SK-N-SH (cell line): ENCODE measurements at regions not wholly inside any gene's neighbourhood (a gene's known extent, or its start where the extent isn't known, plus 50 kb on each side); places are given as distances from the start of the nearest gene placed in this dataset.

ENCODE experiments used
- CTCF ChIA-PET: fragments of 300-600, 350-600 bp; formaldehyde crosslinking; extraction: SDS; loops from one replicate; lab custom pipeline; 2021; lab: Yijun Ruan, JAX
- POLR2A ChIA-PET: fragments of 350-600 bp; sonication (Branson Sonifier 250); formaldehyde crosslinking; extraction: SDS; loops from one replicate; lab custom pipeline; 2020; ENCODE audit warnings: antibody characterized with exemption, inconsistent platforms; lab: Yijun Ruan, JAX
- DNase-seq: peaks from one replicate; pipeline ENCODE4 v3.0.0; 2012
- H2AFZ ChIP-seq: fragments of 200-600 bp; sonication (generic); 2 replicates; pipeline ENCODE4 v1.8.1; 2016; ENCODE audit warnings: antibody characterized with exemption, mild to moderate bottlenecking, low read depth
- H3F3A ChIP-seq: fragments of 200-600 bp; sonication (generic); replicated peaks from 2 replicates; pipeline ENCODE3; 2016; ENCODE audit warnings: antibody characterized with exemption, mild to moderate bottlenecking; ENCODE audit not compliant: insufficient read depth
- H3K27ac ChIP-seq, 2 experiments: fragments of 200-500 bp in 1 of 2; fragments of 200-600 bp in 1 of 2; sonication (Bioruptor generic) in 1 of 2; sonication (generic), shearing (Covaris generic) in 1 of 2; 2 replicates each; pipeline versions ENCODE4 v1.5.1 to v1.6.1; 2014 to 2016; ENCODE audit warnings: low read depth in 2 of 2, inconsistent platforms in 1 of 2, low read length in 1 of 2, mild to moderate bottlenecking in 1 of 2, mixed read lengths in 1 of 2
- H3K27me3 ChIP-seq: fragments of 200-600 bp; sonication (generic), shearing (Covaris generic); 2 replicates; pipeline ENCODE4 v1.6.1; 2016; ENCODE audit warnings: mixed run types; ENCODE audit not compliant: insufficient read depth
- H3K36me3 ChIP-seq, 2 experiments: fragments of 200-500 bp in 1 of 2; fragments of 200-600 bp in 1 of 2; sonication (Bioruptor generic) in 1 of 2; sonication (generic) in 1 of 2; replicated peaks in 1 of 2; 2 replicates each; pipeline versions ENCODE3 to v1.5.1; 2014 to 2016; ENCODE audit warnings: low read length in 1 of 2, mild to moderate bottlenecking in 1 of 2; ENCODE audit not compliant: insufficient read depth in 2 of 2, control insufficient read depth in 1 of 2
- H3K4me1 ChIP-seq, 2 experiments: fragments of 200-500 bp in 1 of 2; fragments of 200-600 bp in 1 of 2; sonication (Bioruptor generic) in 1 of 2; sonication (generic), shearing (Covaris generic) in 1 of 2; 2 replicates each; pipeline versions ENCODE4 v1.5.1 to v1.6.1; 2014 to 2016; ENCODE audit warnings: low read depth in 1 of 2, low read length in 1 of 2, mixed run types in 1 of 2; ENCODE audit not compliant: insufficient read depth in 2 of 2, control insufficient read depth in 1 of 2
- H3K4me2 ChIP-seq: fragments of 200-600 bp; sonication (generic), shearing (Covaris generic); 2 replicates; pipeline ENCODE4 v1.6.1; 2017; ENCODE audit warnings: mixed run types
- H3K4me3 ChIP-seq, 2 experiments: fragments of 200-500 bp in 1 of 2; fragments of 200-600 bp in 1 of 2; sonication (Bioruptor generic) in 1 of 2; sonication (generic), shearing (Covaris generic) in 1 of 2; 2 replicates each; pipeline versions ENCODE4 v1.5.1 to v1.8.1; 2014 to 2016; ENCODE audit warnings: low read depth in 2 of 2, inconsistent platforms in 1 of 2, low read length in 1 of 2, mild to moderate bottlenecking in 1 of 2, mixed read lengths in 1 of 2, moderate library complexity in 1 of 2
- H3K79me2 ChIP-seq: fragments of 200-600 bp; sonication (generic); 2 replicates; pipeline ENCODE4 v1.8.1; 2017; ENCODE audit warnings: mild to moderate bottlenecking; ENCODE audit not compliant: insufficient read depth
- H3K9ac ChIP-seq: fragments of 200-600 bp; sonication (generic); 2 replicates; pipeline ENCODE4 v1.6.1; 2017; ENCODE audit warnings: mixed run types
- H3K9me2 ChIP-seq: fragments of 200-600 bp; sonication (generic); 2 replicates; pipeline ENCODE4 v1.6.1; 2017; ENCODE audit warnings: mixed run types
- H3K9me3 ChIP-seq: fragments of 200-600 bp; sonication (generic); 2 replicates; pipeline ENCODE4 v1.6.1; 2017; ENCODE audit warnings: mixed run types, mild to moderate bottlenecking, moderate library complexity
- H4K20me1 ChIP-seq: fragments of 200-600 bp; sonication (generic); 2 replicates; pipeline ENCODE4 v1.6.1; 2017; ENCODE audit warnings: mild to moderate bottlenecking, mixed run types; ENCODE audit not compliant: insufficient read depth
- CTCF ChIP-seq: fragments of 200-600 bp; sonication (generic); IDR thresholded peaks from 2 replicates; pipeline ENCODE4 v1.6.1; 2017; ENCODE audit warnings: antibody characterized with exemption, mild to moderate bottlenecking, moderate library complexity
- EP300 ChIP-seq, 2 experiments: IDR thresholded peaks; 2 replicates each; pipeline versions ENCODE4 v1.4.0 to v1.6.1; 2012; ENCODE audit warnings: borderline replicate concordance in 1 of 2, low read depth in 1 of 2, low read length in 1 of 2
- EZH2phosphoT487 ChIP-seq: fragments of 200-600 bp; sonication (generic); IDR thresholded peaks from 2 replicates; pipeline ENCODE4 v1.6.1; 2017; ENCODE audit warnings: low read depth, mixed run types, mild to moderate bottlenecking, antibody characterized with exemption, moderate library complexity, borderline replicate concordance
- FOSL2 ChIP-seq: IDR thresholded peaks from 2 replicates; pipeline ENCODE4 v1.4.0; 2012; ENCODE audit warnings: low read depth, mild to moderate bottlenecking, moderate library complexity, borderline replicate concordance
- GABPA ChIP-seq: IDR thresholded peaks from 2 replicates; pipeline ENCODE4 v1.4.0; 2012; ENCODE audit warnings: low read depth, mild to moderate bottlenecking
- JUND ChIP-seq: IDR thresholded peaks from 2 replicates; pipeline ENCODE4 v1.4.0; 2012
- MEF2A ChIP-seq: IDR thresholded peaks from 2 replicates; pipeline ENCODE4 v1.4.0; 2012; ENCODE audit warnings: low read depth, borderline replicate concordance
- NFIC ChIP-seq: IDR thresholded peaks from 2 replicates; pipeline ENCODE4 v1.4.0; 2012; ENCODE audit warnings: borderline replicate concordance
- RAD21 ChIP-seq: IDR thresholded peaks from 2 replicates; pipeline ENCODE4 v1.6.1; 2012; ENCODE audit warnings: mild to moderate bottlenecking, low read length
- RCOR1 ChIP-seq: fragments of 150-350 bp; IDR thresholded peaks from 2 replicates; pipeline ENCODE4 v1.6.1; 2017; ENCODE audit warnings: antibody characterized with exemption, low read length
- REST ChIP-seq: IDR thresholded peaks from 2 replicates; pipeline ENCODE4 v1.6.1; 2012; ENCODE audit warnings: mild to moderate bottlenecking, low read depth, low read length, moderate library complexity
- RFX5 ChIP-seq: IDR thresholded peaks from 2 replicates; pipeline ENCODE4 v1.6.1; 2012; ENCODE audit warnings: mild to moderate bottlenecking, improper control_type of control experiment, low read length
- SIN3A ChIP-seq: IDR thresholded peaks from 2 replicates; pipeline ENCODE4 v1.6.1; 2012; ENCODE audit warnings: low read depth, mild to moderate bottlenecking, low read length, moderate library complexity, borderline replicate concordance
- SMC3 ChIP-seq: IDR thresholded peaks from 2 replicates; pipeline ENCODE4 v1.6.1; 2012; ENCODE audit warnings: low read depth, low read length, improper control_type of control experiment
- TCF12 ChIP-seq: IDR thresholded peaks from 2 replicates; pipeline ENCODE4 v1.4.0; 2012
- TEAD4 ChIP-seq: IDR thresholded peaks from 2 replicates; pipeline ENCODE4 v1.4.0; 2012; ENCODE audit warnings: mild to moderate bottlenecking, borderline replicate concordance; ENCODE audit not compliant: insufficient read depth
- USF1 ChIP-seq: IDR thresholded peaks from 2 replicates; pipeline ENCODE4 v1.4.0; 2012; ENCODE audit warnings: low read depth, borderline replicate concordance
- YY1 ChIP-seq: IDR thresholded peaks from 2 replicates; pipeline ENCODE4 v1.4.0; 2012; ENCODE audit warnings: low read depth, mild to moderate bottlenecking
- WGBS: methylation state at CpG from one replicate; pipeline ENCODE4 v1.1.6; 2017; ENCODE audit warnings: low lambda C conversion rate; 5-methylcytosine and 5-hydroxymethylcytosine counted together
- TF ChIP-seq, protein P1 (sequence below): fragments of 150-350 bp; IDR thresholded peaks from 2 replicates; pipeline ENCODE4 v1.6.1; 2017; ENCODE audit warnings: antibody characterized with exemption, low read length, low read depth, borderline replicate concordance

DNA sequence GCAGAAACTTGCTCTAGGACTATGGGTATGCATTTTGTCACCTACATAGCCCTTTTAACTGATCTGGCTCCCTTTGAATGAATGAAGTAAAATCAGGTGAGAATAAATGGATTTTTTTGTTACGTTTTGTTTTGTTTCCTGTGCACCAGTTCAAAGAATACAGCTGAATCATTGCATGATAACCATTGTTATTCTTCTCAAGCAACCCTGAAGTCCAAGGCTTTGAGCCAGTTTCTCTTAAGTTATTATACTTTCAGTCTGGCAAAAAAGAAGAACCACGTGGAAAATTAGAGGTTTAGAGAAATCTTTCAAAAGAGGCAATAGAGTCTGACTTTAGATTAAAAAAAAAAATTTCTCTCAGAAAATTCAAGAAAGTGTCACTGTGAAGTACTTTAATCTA, 398.6 kb upstream of the TECRL start:
- Histone ChIP-seq H3K4me2 (no peak overlapping the region), H3K36me3 (no peaks in the 10 kb centered on the region), H3K9ac (no peak overlapping the region), H3K4me3 (no peak overlapping the region), H4K20me1 (no peaks in the 10 kb centered on the region), H3K27ac (no peak overlapping the region), H3K9me3 (no peaks in the 10 kb centered on the region; the same call in 1 of the 2 replicates), H3F3A (no peaks in the 10 kb centered on the region), H3K79me2 (no peaks in the 10 kb centered on the region), H3K9me2 (no peaks in the 10 kb centered on the region), H2AFZ (no peak overlapping the region), H3K4me1 (no peaks in the 10 kb centered on the region), H3K27me3 (no peaks in the 10 kb centered on the region)
- 3% methylated on average over 2 of the region's 2 CpGs for WGBS
- ChIA-PET POLR2A (no interaction called here), CTCF (no interaction called here)
- DNase-seq, result no peak
- TF ChIP-seq FOSL2, result no peak
- TF ChIP-seq SMC3, result no peak
- no peak for TF ChIP-seq NFIC
- no peak for TF ChIP-seq YY1
- no peak for TF ChIP-seq RAD21
- no peak for TF ChIP-seq USF1
- TF ChIP-seq GABPA, result no peak
- no peak for TF ChIP-seq JUND
- TF ChIP-seq RFX5, result no peak
- no peak for TF ChIP-seq CTCF
- TF ChIP-seq REST, result no peak
- TF ChIP-seq EZH2phosphoT487, result no peak
- no peak for TF ChIP-seq SIN3A
- no peak for TF ChIP-seq RCOR1
- TF ChIP-seq TCF12, result no peak
- no peak for TF ChIP-seq MEF2A
- TF ChIP-seq, protein P1, sequence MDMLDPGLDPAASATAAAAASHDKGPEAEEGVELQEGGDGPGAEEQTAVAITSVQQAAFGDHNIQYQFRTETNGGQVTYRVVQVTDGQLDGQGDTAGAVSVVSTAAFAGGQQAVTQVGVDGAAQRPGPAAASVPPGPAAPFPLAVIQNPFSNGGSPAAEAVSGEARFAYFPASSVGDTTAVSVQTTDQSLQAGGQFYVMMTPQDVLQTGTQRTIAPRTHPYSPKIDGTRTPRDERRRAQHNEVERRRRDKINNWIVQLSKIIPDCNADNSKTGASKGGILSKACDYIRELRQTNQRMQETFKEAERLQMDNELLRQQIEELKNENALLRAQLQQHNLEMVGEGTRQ, result no peak
- no peak for TF ChIP-seq TEAD4
- TF ChIP-seq EP300 (IDR thresholded peaks at IDR 0.05; ENCODE audit: borderline replicate concordance in 1 of 2, low read depth in 1 of 2, low read length in 1 of 2), result no peak
